Stimulated activated CD4-positive, alpha-beta T cell treated with anti-CD3 and anti-CD28 coated beads, Interleukin-12 subunit alpha, Interleukin-12 subunit beta, amount 100 ng/mL, for 48 hours (primary cell): ENCODE measurements at regions not wholly inside any gene's neighbourhood (a gene's known extent, or its start where the extent isn't known, plus 50 kb on each side); places are given as distances from the start of the nearest gene placed in this dataset.

Source experiments
- DNase-seq, 3 donors: peaks; one replicate each; pipeline ENCODE4 v3.0.0-alpha.2; 2020; ENCODE audit warnings: low read depth in 2 of 3, low spot score in 1 of 3

GRCh38 chr1:113259988-113260387 lies 130.3 kb upstream of the MAGI3 start:
- no peak for DNase-seq

GRCh38 chr1:113265196-113265595 lies 125.1 kb upstream of the MAGI3 start:
- no peak for DNase-seq

GRCh38 chr1:113266788-113267187 lies 123.5 kb upstream of the MAGI3 start:
- no peak for DNase-seq

- no peak for DNase-seq
Measured at GRCh38 chr1:113269168-113269963, 120.9 kb upstream of the MAGI3 start.

- DNase-seq = no peak
Measured at GRCh38 chr1:113271039-113271438, 119.3 kb upstream of the MAGI3 start.

- no peak for DNase-seq
Measured at GRCh38 chr1:113275083-113275482, 115.2 kb upstream of the MAGI3 start.

GRCh38 chr1:113275691-113276090 lies 114.6 kb upstream of the MAGI3 start:
- no peak for DNase-seq

- DNase-seq = no peak
Measured at GRCh38 chr1:113276507-113276906, 113.8 kb upstream of the MAGI3 start.

- DNase-seq = no peak
Measured at GRCh38 chr1:113278371-113278770, 111.9 kb upstream of the MAGI3 start.

GRCh38 chr1:113278777-113279176 lies 111.5 kb upstream of the MAGI3 start:
- no peak for DNase-seq

- no peak for DNase-seq
Measured at GRCh38 chr1:113279776-113280391, 110.4 kb upstream of the MAGI3 start.

GRCh38 chr1:113280581-113280980 lies 109.7 kb upstream of the MAGI3 start:
- no peak for DNase-seq

- no peak for DNase-seq
Measured at GRCh38 chr1:113281550-113281949, 108.8 kb upstream of the MAGI3 start.

- no peak for DNase-seq
Measured at GRCh38 chr1:113282008-113282892, 108.1 kb upstream of the MAGI3 start.

- no peak for DNase-seq
Measured at GRCh38 chr1:113282893-113283285, 107.4 kb upstream of the MAGI3 start.

GRCh38 chr1:113283914-113284313 lies 106.4 kb upstream of the MAGI3 start:
- DNase-seq = no peak

- DNase-seq = no peak
Measured at GRCh38 chr1:113286156-113286555, 104.2 kb upstream of the MAGI3 start.

GRCh38 chr1:113291777-113292602 lies 98.3 kb upstream of the MAGI3 start:
- no peak for DNase-seq

GRCh38 chr1:113292603-113293255 lies 97.6 kb upstream of the MAGI3 start:
- no peak for DNase-seq

GRCh38 chr1:113293256-113293626 lies 97.1 kb upstream of the MAGI3 start:
- no peak for DNase-seq

GRCh38 chr1:113297749-113298148 lies 92.6 kb upstream of the MAGI3 start:
- DNase-seq = no peak
